ENCODE measurements at regions not wholly inside any gene's neighbourhood (a gene's known extent, or its start where the extent isn't known, plus 50 kb on each side); places are given as distances from the start of the nearest gene placed in this dataset.

DNA sequence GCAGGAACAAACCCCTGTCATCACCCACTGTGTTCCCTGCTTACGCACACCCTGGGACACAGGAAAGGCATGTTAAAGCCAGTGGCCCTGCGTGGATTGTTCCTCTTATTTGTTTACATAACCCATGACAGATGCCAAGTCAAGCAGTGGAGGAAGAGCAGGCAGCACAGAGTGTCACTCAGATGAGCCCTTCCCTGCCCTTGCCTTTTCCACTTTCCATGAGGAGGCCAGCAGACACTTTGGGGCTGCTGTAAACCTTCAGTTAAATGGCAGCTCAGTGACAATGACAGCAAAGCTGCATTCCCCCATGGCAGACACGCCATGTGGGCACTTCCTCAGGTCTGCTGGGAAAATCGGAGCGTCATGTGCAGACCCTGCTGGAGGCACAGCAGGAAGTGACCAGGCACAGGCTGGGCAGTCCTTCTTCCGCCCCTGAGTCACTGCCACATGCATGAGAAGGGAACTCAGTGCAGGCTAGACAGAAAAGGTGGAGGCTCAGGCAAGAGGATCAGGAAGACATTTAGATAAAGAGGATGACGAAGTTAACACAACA, 216.8 kb upstream of the PIK3R1 start:
- POLR2A ChIA-PET, result no interaction called here
- CTCF ChIA-PET, result no interaction called here
- TF ChIP-seq, protein P1, sequence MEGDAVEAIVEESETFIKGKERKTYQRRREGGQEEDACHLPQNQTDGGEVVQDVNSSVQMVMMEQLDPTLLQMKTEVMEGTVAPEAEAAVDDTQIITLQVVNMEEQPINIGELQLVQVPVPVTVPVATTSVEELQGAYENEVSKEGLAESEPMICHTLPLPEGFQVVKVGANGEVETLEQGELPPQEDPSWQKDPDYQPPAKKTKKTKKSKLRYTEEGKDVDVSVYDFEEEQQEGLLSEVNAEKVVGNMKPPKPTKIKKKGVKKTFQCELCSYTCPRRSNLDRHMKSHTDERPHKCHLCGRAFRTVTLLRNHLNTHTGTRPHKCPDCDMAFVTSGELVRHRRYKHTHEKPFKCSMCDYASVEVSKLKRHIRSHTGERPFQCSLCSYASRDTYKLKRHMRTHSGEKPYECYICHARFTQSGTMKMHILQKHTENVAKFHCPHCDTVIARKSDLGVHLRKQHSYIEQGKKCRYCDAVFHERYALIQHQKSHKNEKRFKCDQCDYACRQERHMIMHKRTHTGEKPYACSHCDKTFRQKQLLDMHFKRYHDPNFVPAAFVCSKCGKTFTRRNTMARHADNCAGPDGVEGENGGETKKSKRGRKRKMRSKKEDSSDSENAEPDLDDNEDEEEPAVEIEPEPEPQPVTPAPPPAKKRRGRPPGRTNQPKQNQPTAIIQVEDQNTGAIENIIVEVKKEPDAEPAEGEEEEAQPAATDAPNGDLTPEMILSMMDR (IDR thresholded peaks at IDR 0.05; ENCODE audit: control extremely low read depth, extremely low read depth, low read depth, missing control alignments), result no peak
- no peak for DNase-seq (ENCODE audit: extremely low spot score)

DNA sequence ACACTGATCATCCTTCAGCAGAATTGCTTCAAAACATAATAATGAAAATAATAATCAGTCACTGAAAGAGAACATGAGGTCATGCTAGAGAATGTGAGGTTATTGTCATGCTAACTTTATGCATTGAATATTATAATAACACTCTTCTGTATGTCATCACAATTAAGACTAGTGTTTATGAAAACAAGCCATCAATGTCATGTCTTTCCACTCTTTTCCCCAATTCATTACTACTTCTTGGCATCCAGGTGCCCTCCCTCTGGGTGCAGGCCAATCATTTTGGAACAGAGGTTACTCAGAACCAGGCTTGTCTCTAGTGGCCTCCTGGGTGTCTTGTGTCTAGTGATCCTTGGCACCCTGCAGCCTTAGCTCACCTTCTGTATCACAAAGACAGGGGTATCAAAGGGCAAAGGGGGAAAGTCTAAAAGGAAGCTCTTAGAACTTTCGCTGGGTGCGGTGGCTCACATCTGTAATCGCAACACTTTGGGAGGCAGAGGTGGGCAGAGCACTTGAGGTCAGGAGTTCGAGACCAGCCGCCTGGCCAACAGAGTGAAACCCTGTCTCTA, 217.6 kb upstream of the PIK3R1 start:
- CTCF ChIA-PET, result no interaction called here
- POLR2A ChIA-PET, result no interaction called here
- TF ChIP-seq, protein P1 (IDR thresholded peaks at IDR 0.05; ENCODE audit: control extremely low read depth, extremely low read depth, low read depth, missing control alignments), result no peak
- no peak for DNase-seq (ENCODE audit: extremely low spot score)

DNA sequence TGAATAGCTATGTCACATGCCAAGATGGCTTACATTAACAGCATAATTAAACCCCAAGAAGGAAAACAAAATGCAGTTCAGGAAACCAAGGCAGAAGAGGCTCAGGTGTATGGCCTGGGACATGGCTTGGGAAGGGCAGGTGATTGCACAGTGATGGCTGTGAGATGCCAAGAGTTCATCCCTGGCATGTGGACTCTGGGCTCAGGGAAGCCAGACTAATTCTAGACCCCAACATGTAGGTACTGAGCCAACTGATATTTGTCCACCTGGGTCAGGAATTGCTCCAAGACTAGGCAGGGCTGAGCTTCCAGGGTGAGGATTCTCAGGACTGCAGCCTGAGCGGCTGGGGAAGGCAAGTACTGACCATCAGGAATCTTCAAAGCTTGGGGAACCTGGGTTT, 218.4 kb upstream of the PIK3R1 start:
- TF ChIP-seq, protein P1 (IDR thresholded peaks at IDR 0.05; ENCODE audit: control extremely low read depth, extremely low read depth, low read depth, missing control alignments), result no peak
- no peak for DNase-seq (ENCODE audit: extremely low spot score)
- ChIA-PET POLR2A (no interaction called here), CTCF (no interaction called here)

DNA sequence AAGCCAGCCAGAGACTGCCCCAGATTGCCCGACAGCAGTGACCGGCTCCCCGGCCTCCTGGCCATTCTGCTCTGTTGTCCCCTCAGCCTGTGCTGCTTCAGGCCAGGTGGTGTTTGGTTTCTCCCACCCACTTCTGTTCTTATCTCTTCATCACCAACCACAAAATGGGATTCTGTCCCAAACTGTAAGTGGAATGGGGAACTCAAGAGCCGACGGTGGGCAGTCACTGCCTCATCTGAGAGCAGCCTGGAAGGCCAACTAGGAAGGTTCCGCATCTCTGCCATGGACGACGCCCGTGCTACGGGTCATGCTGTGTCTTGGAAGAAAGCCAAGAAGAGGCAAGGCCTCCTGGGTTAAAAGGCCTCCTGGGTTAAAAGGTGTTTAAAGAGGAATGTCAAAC, 219.0 kb upstream of the PIK3R1 start:
- DNase-seq (ENCODE audit: extremely low spot score), result no peak
- CTCF ChIA-PET, result no interaction called here
- TF ChIP-seq, protein P1 (IDR thresholded peaks at IDR 0.05; ENCODE audit: control extremely low read depth, extremely low read depth, low read depth, missing control alignments), result no peak
- POLR2A ChIA-PET, result no interaction called here

DNA sequence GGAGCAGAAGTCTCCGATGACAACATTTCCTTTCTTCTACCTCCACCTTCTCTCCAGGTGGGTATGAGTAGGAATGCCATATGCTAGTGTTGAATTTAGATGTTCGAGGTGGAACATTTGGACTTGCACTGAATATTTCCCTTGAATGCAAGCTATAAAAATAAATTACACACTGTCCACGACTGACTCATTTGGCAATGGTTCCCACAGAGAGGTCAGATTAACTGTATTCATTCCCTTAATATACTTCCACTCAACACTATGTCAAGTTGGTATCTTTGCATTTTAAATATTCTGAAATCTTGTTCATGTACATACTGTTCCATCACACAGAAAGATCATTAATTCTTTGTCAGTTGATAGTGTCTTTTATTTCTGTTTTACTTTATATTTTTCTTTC, 222.6 kb upstream of the PIK3R1 start:
- ChIA-PET POLR2A (no interaction called here), CTCF (interaction anchor here (1.5 kb wide), 1 partner anchor 21 kb away, joined by 4 read pairs; no protein-coding TSS in a partner anchor)
- DNase-seq (ENCODE audit: extremely low spot score), result no peak
- TF ChIP-seq, protein P1 (IDR thresholded peaks at IDR 0.05; ENCODE audit: control extremely low read depth, extremely low read depth, low read depth, missing control alignments), result no peak

DNA sequence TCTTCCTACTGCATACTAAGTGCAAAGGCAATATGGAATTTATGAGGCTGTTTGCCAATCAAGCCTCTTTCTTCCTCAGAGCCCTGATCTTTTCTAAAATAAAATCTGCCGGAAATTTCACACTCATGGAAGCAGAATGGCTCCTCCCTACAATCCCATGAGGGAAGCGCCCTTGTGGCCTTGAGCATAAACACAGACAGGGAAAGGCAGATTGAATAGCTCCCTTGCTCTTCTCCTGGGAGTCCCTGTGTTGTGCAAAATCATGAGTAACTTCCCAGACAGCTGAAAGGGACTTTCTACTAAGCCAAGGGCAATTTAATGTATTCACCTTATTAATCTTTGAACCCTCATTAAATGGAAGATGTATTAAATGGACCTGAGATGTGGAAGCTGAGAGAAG, 226.1 kb upstream of the PIK3R1 start:
- ChIA-PET CTCF (interaction anchor here (1.3 to 1.5 kb wide), 2 partner anchors 9 to 11 kb away, joined by 5 to 6 read pairs; no protein-coding TSS in a partner anchor), POLR2A (no interaction called here)
- TF ChIP-seq, protein P1 (IDR thresholded peaks at IDR 0.05; ENCODE audit: control extremely low read depth, extremely low read depth, low read depth, missing control alignments), result no peak
- no peak for DNase-seq (ENCODE audit: extremely low spot score)

Data from GM10248 (cell line).